GM23338 (cell line): ENCODE measurements at regions not wholly inside any gene's neighbourhood (a gene's known extent, or its start where the extent isn't known, plus 50 kb on each side); places are given as distances from the start of the nearest gene placed in this dataset.

Experiments
- CREB1 ChIP-seq: fragments of 250-450 bp; sonication (Bioruptor Pico); IDR thresholded peaks from 2 replicates; pipeline ENCODE4 v1.5.0; 2020; ENCODE audit warnings: low read depth, mild to moderate bottlenecking, moderate library complexity
- EZH2 ChIP-seq: fragments of 200-600 bp; sonication (generic); IDR thresholded peaks from one replicate; pipeline ENCODE4 v1.8.0; 2017; ENCODE audit warnings: antibody characterized with exemption, mild to moderate bottlenecking, low read depth; ENCODE audit not compliant: unreplicated experiment
- EZH2phosphoT487 ChIP-seq: fragments of 200-600 bp; sonication (generic); IDR thresholded peaks from one replicate; pipeline ENCODE4 v1.8.1; 2018; ENCODE audit warnings: antibody characterized with exemption; ENCODE audit not compliant: unreplicated experiment
- JUNB ChIP-seq: IDR thresholded peaks from one replicate; pipeline ENCODE4 v1.6.1; 2016; ENCODE audit warnings: antibody characterized with exemption; ENCODE audit not compliant: unreplicated experiment
- NANOG ChIP-seq: IDR thresholded peaks from 2 replicates; pipeline ENCODE4 v1.6.1; 2016; ENCODE audit warnings: antibody characterized with exemption, borderline replicate concordance
- POLR2AphosphoS5 ChIP-seq: IDR thresholded peaks from 2 replicates; pipeline ENCODE4 v1.6.1; 2016; ENCODE audit warnings: antibody characterized with exemption, low read depth
- REST ChIP-seq: IDR thresholded peaks from one replicate; pipeline ENCODE4 v1.6.1; 2018; ENCODE audit warnings: antibody characterized with exemption; ENCODE audit not compliant: unreplicated experiment
- STAT1 ChIP-seq: IDR thresholded peaks from one replicate; pipeline ENCODE4 v1.6.1; 2016; ENCODE audit warnings: antibody characterized with exemption; ENCODE audit not compliant: unreplicated experiment
- ZNF114 ChIP-seq: fragments of 250-450 bp; sonication (Bioruptor Pico); IDR thresholded peaks from 2 replicates; pipeline ENCODE4 v1.5.0; 2020; ENCODE audit warnings: mild to moderate bottlenecking, moderate library complexity
- TF ChIP-seq, protein P1 (sequence below), 2 experiments: fragments of 200-600 bp in 1 of 2; sonication (generic) in 1 of 2; conservative IDR thresholded peaks; 2 replicates each; pipeline versions ENCODE4 v1.5.1 to v1.6.1; 2016 to 2017; ENCODE audit warnings: antibody characterized with exemption in 2 of 2, low read depth in 2 of 2, mild to moderate bottlenecking in 2 of 2, moderate library complexity in 1 of 2
- TF ChIP-seq, protein P2 (sequence below): IDR thresholded peaks from 2 replicates; pipeline ENCODE4 v1.6.1; 2016; ENCODE audit warnings: antibody characterized with exemption

GRCh38 chr9:81116340-81117137 lies 572.8 kb downstream of the TLE1 start:
- TF ChIP-seq, protein P1, sequence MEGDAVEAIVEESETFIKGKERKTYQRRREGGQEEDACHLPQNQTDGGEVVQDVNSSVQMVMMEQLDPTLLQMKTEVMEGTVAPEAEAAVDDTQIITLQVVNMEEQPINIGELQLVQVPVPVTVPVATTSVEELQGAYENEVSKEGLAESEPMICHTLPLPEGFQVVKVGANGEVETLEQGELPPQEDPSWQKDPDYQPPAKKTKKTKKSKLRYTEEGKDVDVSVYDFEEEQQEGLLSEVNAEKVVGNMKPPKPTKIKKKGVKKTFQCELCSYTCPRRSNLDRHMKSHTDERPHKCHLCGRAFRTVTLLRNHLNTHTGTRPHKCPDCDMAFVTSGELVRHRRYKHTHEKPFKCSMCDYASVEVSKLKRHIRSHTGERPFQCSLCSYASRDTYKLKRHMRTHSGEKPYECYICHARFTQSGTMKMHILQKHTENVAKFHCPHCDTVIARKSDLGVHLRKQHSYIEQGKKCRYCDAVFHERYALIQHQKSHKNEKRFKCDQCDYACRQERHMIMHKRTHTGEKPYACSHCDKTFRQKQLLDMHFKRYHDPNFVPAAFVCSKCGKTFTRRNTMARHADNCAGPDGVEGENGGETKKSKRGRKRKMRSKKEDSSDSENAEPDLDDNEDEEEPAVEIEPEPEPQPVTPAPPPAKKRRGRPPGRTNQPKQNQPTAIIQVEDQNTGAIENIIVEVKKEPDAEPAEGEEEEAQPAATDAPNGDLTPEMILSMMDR (conservative IDR thresholded peaks at IDR 0.05; ENCODE audit: low read depth in 2 of 2), result no peak; a peak in 1 of 4 replicates
- TF ChIP-seq POLR2AphosphoS5 (no peak), STAT1 (no peak), JUNB (no peak), REST (no peak), CREB1 (no peak), EZH2phosphoT487 (no peak), EZH2 (no peak), NANOG (no peak), ZNF114 (CRISPR knock-in tag) (no peak)
- TF ChIP-seq, protein P2, sequence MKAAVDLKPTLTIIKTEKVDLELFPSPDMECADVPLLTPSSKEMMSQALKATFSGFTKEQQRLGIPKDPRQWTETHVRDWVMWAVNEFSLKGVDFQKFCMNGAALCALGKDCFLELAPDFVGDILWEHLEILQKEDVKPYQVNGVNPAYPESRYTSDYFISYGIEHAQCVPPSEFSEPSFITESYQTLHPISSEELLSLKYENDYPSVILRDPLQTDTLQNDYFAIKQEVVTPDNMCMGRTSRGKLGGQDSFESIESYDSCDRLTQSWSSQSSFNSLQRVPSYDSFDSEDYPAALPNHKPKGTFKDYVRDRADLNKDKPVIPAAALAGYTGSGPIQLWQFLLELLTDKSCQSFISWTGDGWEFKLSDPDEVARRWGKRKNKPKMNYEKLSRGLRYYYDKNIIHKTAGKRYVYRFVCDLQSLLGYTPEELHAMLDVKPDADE, result no peak
